IPS DF 4.7 (cell line): ENCODE measurements at regions not wholly inside any gene's neighbourhood (a gene's known extent, or its start where the extent isn't known, plus 50 kb on each side); places are given as distances from the start of the nearest gene placed in this dataset.

Experiments used
- DNase-seq: peaks from one replicate; pipeline ENCODE4 v3.0.0-alpha.2; 2013; ENCODE audit warnings: low spot score; ENCODE audit errors: extremely low read depth

- no peak for DNase-seq
Measured at GRCh38 chr1:34650090-34650489, 104.8 kb upstream of the GJB5 start.

DNA sequence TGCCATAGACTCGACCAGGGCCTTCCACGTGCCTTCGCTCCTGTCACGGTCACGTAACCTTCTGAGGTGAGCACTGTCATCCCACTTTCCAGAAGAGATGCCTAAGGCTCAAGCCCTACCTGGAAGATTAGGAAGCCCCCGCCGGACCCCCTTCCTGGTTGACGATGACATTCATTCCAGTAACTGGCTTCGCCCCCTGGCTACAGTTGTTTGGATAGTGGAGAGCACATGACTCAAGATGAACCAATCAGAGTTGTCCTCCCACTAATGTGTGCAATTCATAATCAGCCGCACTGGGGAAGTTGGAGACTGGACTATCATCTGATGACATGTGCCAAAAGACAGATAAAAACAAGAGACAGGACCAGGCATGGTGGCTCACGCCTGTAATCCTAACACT, 104.0 kb upstream of the GJB5 start:
- no peak for DNase-seq

GRCh38 chr1:34653110-34653509, 101.7 kb upstream of the GJB5 start:
- no peak for DNase-seq

DNA sequence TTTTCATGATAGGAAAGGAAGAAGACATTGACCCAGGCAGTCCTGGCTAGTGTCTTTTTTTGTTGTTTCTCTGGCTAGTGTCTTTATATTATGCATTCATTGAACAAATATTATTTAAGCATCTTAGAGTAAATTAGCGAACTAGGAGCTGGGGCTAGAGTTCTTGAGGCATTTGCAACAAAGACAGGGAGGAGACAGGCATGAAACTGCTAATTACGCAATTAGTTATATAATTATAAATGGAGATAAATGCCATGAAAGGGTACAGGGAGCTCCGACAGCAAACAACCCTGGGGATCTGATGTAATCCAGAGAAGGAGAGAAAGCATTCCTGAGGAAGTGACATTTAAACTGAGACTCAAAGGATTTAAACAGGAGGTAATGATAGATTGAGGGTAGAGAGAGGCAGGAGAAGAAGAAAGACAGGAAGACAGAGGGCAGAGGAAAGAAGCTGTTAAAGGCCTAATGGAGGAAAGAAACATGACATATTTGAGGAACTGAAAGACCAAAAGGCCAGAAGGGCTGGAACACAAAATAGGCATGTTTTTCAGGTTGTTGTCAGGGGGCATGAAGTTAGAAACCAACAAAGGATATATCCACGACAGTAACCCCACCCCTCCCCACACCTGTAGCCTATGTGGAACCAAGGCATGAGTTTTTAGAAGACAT, 99.5 kb upstream of the GJB5 start:
- DNase-seq: no peak

- DNase-seq: no peak
Measured at GRCh38 chr1:34655875-34656240, 99.0 kb upstream of the GJB5 start.

- DNase-seq: no peak
Measured at GRCh38 chr1:34656299-34656698, 98.5 kb upstream of the GJB5 start.

DNA sequence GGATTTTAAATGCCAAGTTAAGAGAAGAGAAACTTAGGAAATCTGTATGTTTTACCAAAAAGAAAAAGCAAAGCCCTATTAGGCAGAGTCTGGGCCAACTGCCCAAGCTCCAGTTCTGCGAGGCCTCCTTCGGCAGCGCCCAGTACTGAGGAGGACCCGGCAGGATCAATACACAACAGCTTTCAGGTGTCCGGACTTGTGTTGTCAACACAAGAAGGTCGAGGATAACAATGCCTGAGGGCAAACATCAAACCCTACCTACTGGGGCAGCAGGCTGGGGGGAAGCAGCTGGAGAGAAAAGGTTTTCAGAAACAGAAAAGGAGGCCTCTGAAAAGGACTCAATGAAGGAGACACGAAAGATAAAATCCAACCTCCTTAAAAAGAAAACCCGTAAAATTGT, 98.1 kb upstream of the GJB5 start:
- no peak for DNase-seq

GRCh38 chr1:34657266-34657665, 97.6 kb upstream of the GJB5 start:
- DNase-seq: no peak

- no peak for DNase-seq
Measured at GRCh38 chr1:34657849-34658248, 97.0 kb upstream of the GJB5 start.

DNA sequence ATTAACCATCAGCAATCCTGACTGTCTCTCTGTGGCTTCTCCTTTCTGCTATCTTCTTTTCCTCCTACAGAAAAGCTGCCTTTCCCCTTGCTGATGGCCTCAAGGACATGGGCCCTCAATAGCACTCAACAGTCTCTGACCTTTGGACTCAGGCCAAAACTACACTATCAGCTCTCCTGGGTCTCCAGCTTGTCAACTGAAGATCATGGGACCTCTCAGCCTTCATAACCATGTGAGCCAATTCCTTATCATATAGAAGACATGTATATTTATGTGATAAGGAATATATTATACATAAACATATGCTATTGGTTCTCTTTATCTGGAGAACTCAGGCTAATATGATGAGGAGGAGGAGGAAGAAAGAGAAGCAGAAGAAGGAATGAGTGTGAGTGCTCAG, 91.8 kb upstream of the GJB5 start:
- DNase-seq: no peak

GRCh38 chr1:34668063-34668462, 86.8 kb upstream of the GJB5 start:
- DNase-seq: no peak

DNA sequence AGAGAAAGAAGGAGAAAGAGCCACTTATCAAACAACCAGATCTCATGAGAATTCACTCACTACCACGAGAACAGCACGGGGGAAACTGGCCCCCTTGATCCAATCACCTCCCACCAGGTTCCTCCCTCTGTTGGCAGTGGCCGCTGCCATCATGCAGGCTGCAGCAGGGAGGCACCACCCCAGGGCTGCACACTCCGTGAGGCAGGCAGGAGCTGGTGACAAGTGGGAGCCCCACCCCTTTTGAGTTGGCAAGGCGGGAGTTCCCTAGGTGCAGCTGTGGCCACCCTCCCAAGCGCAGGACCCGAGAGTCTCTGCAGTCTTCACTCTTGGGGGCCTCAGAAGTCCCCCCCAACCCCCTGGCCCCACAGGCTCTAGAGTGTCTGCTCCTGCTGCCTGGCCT, 83.9 kb upstream of the GJB5 start:
- no peak for DNase-seq

DNA sequence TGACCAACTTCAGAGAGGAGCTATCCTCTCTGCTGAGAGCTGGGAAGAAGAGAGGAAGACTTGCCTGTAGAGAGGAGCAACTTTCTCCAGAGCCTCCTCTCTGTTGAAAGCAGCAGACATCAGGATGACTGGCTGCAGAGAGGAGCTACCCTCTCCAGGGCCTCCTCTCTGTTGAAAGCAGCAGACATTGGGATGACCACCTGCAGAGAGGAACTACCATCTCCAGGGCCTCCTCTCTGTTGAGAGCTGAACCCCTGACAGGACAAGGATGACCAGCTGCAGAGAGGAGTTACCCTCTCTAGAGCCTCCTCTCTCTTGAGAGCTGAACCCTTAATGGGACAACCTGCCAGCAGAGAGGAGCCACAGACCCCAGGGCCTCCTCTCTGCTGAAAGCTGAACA, 83.0 kb upstream of the GJB5 start:
- no peak for DNase-seq

DNA sequence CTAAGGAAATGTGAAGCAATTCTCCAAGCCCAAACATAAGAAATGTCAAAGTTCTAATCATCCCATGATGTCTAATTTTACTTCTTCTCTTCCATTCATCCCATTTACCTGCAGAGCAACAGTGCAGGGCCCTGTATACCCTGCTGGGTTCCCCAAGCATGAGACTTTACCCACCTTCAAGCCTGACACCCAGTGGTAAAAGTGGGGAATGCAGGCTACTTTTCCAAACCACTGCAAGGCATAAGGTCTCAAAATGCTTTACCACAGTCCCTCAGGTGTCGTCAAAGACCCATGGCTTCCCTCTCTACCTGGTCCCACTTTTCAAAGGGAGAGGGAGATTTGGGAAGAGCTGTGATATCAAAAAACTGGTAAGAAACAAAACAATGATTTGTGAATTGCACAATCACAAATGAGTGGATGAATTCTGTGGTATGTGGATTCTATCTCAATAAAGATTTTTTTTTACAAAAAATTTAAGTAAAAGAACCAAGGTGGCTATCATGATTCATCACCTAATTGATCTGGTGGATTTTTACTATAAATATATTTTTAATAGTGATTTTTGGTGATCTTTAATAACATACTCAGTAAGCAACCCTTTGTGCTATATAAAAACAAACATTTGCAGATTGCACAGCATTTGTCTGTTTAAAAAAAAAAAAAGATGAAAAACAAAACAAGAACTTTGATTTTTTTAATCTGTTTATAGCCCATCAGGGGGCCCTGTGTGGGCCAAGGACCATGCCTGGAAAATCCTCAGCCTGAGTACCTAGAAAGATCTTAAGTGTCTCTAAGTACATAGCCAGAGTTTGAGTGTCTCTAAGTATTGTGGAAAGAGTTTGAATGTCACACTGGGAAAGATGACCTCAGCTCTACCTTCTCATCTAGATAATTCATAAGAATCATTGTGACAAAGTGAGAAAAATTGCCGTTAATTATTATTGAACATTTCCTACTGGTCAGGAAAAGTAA, 73.1 kb upstream of the GJB5 start:
- peak; percentile 68 for DNase-seq

- no peak for DNase-seq
Measured at GRCh38 chr1:34682452-34683223, 72.2 kb upstream of the GJB5 start.

DNA sequence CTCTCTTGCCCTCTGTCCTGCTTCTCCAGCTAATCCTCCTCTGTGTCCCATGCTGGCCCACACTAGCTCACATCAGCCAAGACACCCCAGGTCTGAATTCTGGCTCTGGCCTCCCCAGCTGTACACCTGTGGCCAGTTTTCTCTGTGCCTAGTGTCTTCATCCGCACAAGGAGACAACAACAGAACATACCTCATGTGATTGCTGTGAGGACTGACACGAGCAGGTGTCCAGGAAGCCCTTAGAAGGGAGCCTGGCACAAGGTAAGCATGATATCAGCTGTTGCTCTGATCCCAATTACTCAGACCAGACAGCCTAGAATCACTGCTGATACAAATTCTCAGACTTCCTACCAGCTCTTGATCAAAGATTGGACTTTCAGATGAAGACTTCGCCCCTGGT, 71.2 kb upstream of the GJB5 start:
- DNase-seq: no peak

- peak; percentile 56 for DNase-seq
Measured at GRCh38 chr1:34684266-34684665, 70.6 kb upstream of the GJB5 start.

DNA sequence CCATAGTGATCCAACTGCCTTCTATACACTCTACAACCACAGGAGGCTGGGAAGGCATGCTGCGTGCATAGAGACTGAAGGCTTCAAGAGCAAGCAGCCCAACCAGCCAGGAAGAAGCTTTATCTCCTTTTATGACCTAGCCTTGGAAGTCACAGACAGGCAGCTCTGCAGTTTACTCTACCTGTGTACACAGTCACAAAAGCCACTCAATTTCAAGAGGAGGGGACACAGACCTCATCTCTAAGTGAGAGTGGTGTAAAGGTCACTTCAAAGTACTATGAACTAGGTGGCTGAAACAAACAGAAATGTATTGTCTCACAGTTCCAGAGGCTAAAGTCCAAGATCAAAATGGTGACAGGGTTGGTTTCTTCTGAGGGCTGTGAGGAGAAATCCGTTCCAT, 69.6 kb upstream of the GJB5 start:
- DNase-seq: no peak

- DNase-seq: no peak
Measured at GRCh38 chr1:34686531-34686930, 68.3 kb upstream of the GJB5 start.

DNA sequence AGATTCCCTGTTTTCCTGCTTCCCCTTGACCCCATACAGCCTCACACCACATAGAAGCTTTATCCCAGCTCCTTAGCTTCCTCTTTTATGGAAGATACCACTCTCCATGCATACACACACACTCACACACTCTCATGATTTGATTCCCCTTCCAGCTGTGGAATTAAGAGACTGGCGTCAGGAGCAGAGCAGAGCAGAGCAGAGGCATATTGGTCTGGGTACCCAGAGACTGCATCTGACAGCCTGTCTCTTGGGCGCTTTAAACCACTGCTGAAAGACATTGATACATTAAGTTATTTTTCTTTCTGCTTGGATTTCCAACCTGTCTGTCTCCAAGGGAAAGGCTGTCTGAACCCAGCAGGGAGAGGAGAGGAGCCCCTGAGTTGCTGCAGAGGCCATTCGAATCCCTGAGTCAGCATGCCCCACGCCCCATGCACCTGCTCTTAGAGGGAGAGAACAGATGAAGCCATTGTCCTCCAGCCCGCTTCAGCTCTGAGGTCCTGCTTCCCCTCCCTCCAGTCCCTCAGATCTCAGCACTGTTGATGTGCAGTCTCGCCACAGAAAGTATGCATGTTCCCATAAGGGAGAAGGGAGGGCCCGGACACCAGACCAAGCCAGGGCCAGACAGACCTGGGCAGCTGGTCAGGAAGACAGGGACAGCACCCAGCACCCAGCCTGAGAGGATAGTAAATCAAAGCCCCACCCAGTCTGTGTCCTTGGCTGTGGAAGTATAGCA, 66.7 kb upstream of the GJB5 start:
- DNase-seq: no peak

DNA sequence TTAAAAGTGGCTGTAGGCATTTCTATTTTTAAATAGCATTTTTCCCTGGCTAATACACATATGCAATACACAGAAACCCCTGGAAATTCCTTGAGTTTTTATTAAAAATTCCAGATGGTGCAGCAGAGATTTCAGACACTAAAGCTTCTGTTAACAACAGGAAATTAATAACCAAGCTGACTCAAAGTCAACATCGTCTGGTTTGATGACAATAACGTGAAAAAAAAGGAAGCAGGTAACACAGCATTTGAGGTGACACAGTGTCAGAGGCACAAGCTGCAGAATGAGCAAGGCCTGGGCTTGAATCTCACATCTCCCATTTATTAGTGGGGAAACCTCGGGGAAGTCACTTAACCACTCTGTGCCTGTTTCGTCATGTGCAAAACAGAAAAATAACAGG, 64.6 kb upstream of the GJB5 start:
- no peak for DNase-seq
